GM23248 (cell line): ENCODE measurements at regions not wholly inside any gene's neighbourhood (a gene's known extent, or its start where the extent isn't known, plus 50 kb on each side); places are given as distances from the start of the nearest gene placed in this dataset.

Experiments
- EZH2 ChIP-seq: fragments of 200-600 bp; sonication (generic); IDR thresholded peaks from 2 replicates; pipeline ENCODE4 v1.6.1; 2018; ENCODE audit warnings: antibody characterized with exemption, mild to moderate bottlenecking; ENCODE audit not compliant: insufficient read depth, poor library complexity, severe bottlenecking
- EZH2phosphoT487 ChIP-seq: fragments of 200-600 bp; sonication (generic); IDR thresholded peaks from 2 replicates; pipeline ENCODE4 v1.6.1; 2018; ENCODE audit warnings: antibody characterized with exemption, moderate library complexity, mild to moderate bottlenecking, low read depth; ENCODE audit not compliant: insufficient read depth

GRCh38 chr11:98674390-98674789 is 346.4 kb upstream of the CNTN5 start:
- TF ChIP-seq EZH2phosphoT487: no peak
- TF ChIP-seq EZH2: no peak
